ENCODE measurements at regions not wholly inside any gene's neighbourhood (a gene's known extent, or its start where the extent isn't known, plus 50 kb on each side); places are given as distances from the start of the nearest gene placed in this dataset.

DNA sequence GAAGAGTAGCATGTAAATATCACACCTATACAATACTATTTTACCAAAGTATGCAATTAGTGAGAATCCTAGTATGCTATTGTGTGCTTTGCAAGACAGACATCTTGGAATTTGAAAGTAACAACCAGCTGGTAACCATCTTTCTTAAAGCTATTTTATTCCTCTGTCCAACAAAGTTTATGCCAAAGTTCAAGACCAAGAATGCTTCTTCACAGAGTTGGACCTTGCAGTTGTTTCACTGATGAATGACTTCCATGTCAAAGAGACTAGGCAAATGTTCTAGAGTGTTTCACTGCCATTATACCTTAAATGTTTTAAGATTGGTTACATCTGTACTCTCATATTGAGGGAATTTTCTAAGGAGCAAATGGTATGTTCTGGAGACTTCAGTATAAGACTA lies 215.2 kb upstream of the CRIM1 start:
- TF ChIP-seq, protein P1, sequence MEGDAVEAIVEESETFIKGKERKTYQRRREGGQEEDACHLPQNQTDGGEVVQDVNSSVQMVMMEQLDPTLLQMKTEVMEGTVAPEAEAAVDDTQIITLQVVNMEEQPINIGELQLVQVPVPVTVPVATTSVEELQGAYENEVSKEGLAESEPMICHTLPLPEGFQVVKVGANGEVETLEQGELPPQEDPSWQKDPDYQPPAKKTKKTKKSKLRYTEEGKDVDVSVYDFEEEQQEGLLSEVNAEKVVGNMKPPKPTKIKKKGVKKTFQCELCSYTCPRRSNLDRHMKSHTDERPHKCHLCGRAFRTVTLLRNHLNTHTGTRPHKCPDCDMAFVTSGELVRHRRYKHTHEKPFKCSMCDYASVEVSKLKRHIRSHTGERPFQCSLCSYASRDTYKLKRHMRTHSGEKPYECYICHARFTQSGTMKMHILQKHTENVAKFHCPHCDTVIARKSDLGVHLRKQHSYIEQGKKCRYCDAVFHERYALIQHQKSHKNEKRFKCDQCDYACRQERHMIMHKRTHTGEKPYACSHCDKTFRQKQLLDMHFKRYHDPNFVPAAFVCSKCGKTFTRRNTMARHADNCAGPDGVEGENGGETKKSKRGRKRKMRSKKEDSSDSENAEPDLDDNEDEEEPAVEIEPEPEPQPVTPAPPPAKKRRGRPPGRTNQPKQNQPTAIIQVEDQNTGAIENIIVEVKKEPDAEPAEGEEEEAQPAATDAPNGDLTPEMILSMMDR (IDR thresholded peaks at IDR 0.05; ENCODE audit: control extremely low read depth, extremely low read depth): no peak
- Histone ChIP-seq H3K4me1 (ENCODE audit: control insufficient read depth in 5 of 5, insufficient read depth in 5 of 5, low read length in 5 of 5) (peaks cover 0 to 3% (median 0%) of the 10 kb centered on the region in 5 donors), H3K9ac (ENCODE audit: insufficient read depth in 1 of 2, low read length in 2 of 2) (no peak overlapping the region), H3K27ac (ENCODE audit: low read depth in 1 of 2, low read length in 1 of 2) (no peak overlapping the region), H3K4me3 (no peak overlapping the region), H3K36me3 (ENCODE audit: control insufficient read depth in 4 of 4, insufficient read depth in 4 of 4, low read length in 4 of 4) (no peaks in the 10 kb centered on the region), H3K9me3 (ENCODE audit: control insufficient read depth in 4 of 4, insufficient read depth in 3 of 4, low read length in 3 of 4) (no peaks in the 10 kb centered on the region), H3K27me3 (ENCODE audit: control insufficient read depth in 3 of 3, insufficient read depth in 3 of 3, low read length in 2 of 3) (peaks cover 0 to 2% (median 0%) of the 10 kb centered on the region in 3 donors)
- DNase-seq (peak in 2 of 3 donors; percentile 52 to 59), ATAC-seq (ENCODE audit: insufficient read depth, low FRiP score) (no peak)

GRCh38 chr2:36137612-36138011 lies 218.0 kb upstream of the CRIM1 start:
- TF ChIP-seq, protein P1 (IDR thresholded peaks at IDR 0.05; ENCODE audit: control extremely low read depth, extremely low read depth): no peak
- H3K9ac ChIP-seq (ENCODE audit: insufficient read depth in 1 of 2, low read length in 2 of 2): no peak overlapping the region
- ATAC-seq (ENCODE audit: insufficient read depth, low FRiP score) (no peak), DNase-seq (no peak)
- no peaks in the 10 kb centered on the region for H3K36me3 ChIP-seq (ENCODE audit: control insufficient read depth in 4 of 4, insufficient read depth in 4 of 4, low read length in 4 of 4)
- no peak overlapping the region for H3K4me3 ChIP-seq
- H3K4me1 ChIP-seq (ENCODE audit: control insufficient read depth in 5 of 5, insufficient read depth in 5 of 5, low read length in 5 of 5): peaks cover 0 to 3% (median 0%) of the 10 kb centered on the region in 5 donors
- H3K27ac ChIP-seq (ENCODE audit: low read depth in 1 of 2, low read length in 1 of 2): no peak overlapping the region
- WGBS, 2 donors: 66 to 75% methylated on average over 3 of the region's 3 CpGs
- no peaks in the 10 kb centered on the region for H3K27me3 ChIP-seq (ENCODE audit: control insufficient read depth in 3 of 3, insufficient read depth in 3 of 3, low read length in 2 of 3)
- no peaks in the 10 kb centered on the region for H3K9me3 ChIP-seq (ENCODE audit: control insufficient read depth in 4 of 4, insufficient read depth in 3 of 4, low read length in 3 of 4)

DNA sequence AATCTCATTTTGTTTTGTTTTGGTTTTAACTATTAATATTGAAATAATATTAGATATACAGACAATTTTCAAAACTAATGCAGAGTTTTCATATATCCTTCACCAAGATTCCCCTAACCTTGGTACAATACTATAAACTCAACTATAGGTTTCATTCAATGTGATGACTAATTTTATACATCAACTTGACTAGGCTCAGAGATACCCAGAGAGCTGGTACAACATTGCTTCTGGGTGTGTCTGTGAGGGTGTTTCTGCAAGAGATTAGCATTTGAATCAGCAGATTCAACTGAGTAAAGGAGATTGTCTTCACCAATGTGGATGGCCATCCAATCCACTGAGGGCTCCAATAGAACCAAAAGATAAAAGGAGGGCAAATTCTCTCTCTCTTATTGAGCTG lies 221.3 kb upstream of the CRIM1 start:
- Histone ChIP-seq H3K4me3 (no peak overlapping the region), H3K9me3 (ENCODE audit: control insufficient read depth in 4 of 4, insufficient read depth in 3 of 4, low read length in 3 of 4) (peaks cover 0 to 2% (median 0%) of the 10 kb centered on the region in 4 donors), H3K27me3 (ENCODE audit: control insufficient read depth in 3 of 3, insufficient read depth in 3 of 3, low read length in 2 of 3) (no peaks in the 10 kb centered on the region), H3K27ac (ENCODE audit: low read depth in 1 of 2, low read length in 1 of 2) (no peak overlapping the region), H3K36me3 (ENCODE audit: control insufficient read depth in 4 of 4, insufficient read depth in 4 of 4, low read length in 4 of 4) (no peaks in the 10 kb centered on the region), H3K9ac (ENCODE audit: insufficient read depth in 1 of 2, low read length in 2 of 2) (no peak overlapping the region), H3K4me1 (ENCODE audit: control insufficient read depth in 5 of 5, insufficient read depth in 5 of 5, low read length in 5 of 5) (no peaks in the 10 kb centered on the region)
- TF ChIP-seq, protein P1 (IDR thresholded peaks at IDR 0.05; ENCODE audit: control extremely low read depth, extremely low read depth): no peak
- no peak for ATAC-seq (ENCODE audit: insufficient read depth, low FRiP score)
- no peak for DNase-seq

DNA sequence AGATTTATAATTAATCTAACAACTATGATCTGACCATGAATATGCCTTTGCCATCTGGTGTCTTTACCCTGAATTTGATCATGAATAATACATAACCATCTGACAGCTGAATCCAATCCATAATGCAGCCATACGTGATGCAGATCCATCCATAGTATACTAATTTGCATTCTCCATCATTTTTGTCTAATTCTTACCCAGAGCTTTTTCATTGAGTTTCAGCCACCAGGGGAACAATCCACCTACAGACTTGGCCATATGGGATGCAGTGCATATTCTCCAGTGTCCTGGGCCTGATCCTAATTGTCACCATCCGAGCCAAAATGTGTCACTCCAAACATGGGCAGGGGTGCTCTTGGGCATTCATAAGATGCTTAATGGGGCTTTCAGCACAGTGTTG lies 227.2 kb upstream of the CRIM1 start:
- H3K4me1 ChIP-seq (ENCODE audit: control insufficient read depth in 5 of 5, insufficient read depth in 5 of 5, low read length in 5 of 5): no peaks in the 10 kb centered on the region
- H3K9ac ChIP-seq (ENCODE audit: insufficient read depth in 1 of 2, low read length in 2 of 2): no peak overlapping the region
- no peak overlapping the region for H3K4me3 ChIP-seq
- no peaks in the 10 kb centered on the region for H3K27me3 ChIP-seq (ENCODE audit: control insufficient read depth in 3 of 3, insufficient read depth in 3 of 3, low read length in 2 of 3)
- H3K27ac ChIP-seq (ENCODE audit: low read depth in 1 of 2, low read length in 1 of 2): no peak overlapping the region
- peaks cover 0 to 4% (median 0%) of the 10 kb centered on the region in 4 donors for H3K9me3 ChIP-seq (ENCODE audit: control insufficient read depth in 4 of 4, insufficient read depth in 3 of 4, low read length in 3 of 4)
- ATAC-seq (ENCODE audit: insufficient read depth, low FRiP score): no peak
- no peaks in the 10 kb centered on the region for H3K36me3 ChIP-seq (ENCODE audit: control insufficient read depth in 4 of 4, insufficient read depth in 4 of 4, low read length in 4 of 4)
- DNase-seq: no peak
- TF ChIP-seq, protein P1 (IDR thresholded peaks at IDR 0.05; ENCODE audit: control extremely low read depth, extremely low read depth): no peak
- WGBS, 2 donors: 93 to 96% methylated on average over 2 of the region's 2 CpGs

All from lung (tissue), 11 donors.